ENCODE measurements at regions not wholly inside any gene's neighbourhood (a gene's known extent, or its start where the extent isn't known, plus 50 kb on each side); places are given as distances from the start of the nearest gene placed in this dataset.

- Histone ChIP-seq H2AFZ (ENCODE audit: low read length) (peak overlapping the region; percentile 96), H3K4me2 (ENCODE audit: insufficient read depth in 1 of 2, low read depth in 2 of 2, low read length in 2 of 2) (no peak overlapping the region), H3K36me3 (ENCODE audit: control insufficient read depth in 2 of 4, insufficient read depth in 4 of 4, low read length in 3 of 4) (no peaks in the 10 kb centered on the region), H3K56ac (replicated peaks; ENCODE audit: insufficient read length, low read depth, low read length) (no peak overlapping the region), H3K27me3 (replicated peaks in 1 of 4; ENCODE audit: control insufficient read depth in 3 of 4, extremely low read depth in 1 of 4, insufficient read depth in 3 of 4, low read length in 3 of 4) (no peaks in the 10 kb centered on the region), H2BK5ac (ENCODE audit: low read depth, low read length) (no peak overlapping the region), H2AK5ac (ENCODE audit: low read depth, low read length) (no peak overlapping the region), H3K4me1 (replicated peaks in 1 of 4; ENCODE audit: control insufficient read depth in 3 of 4, insufficient read depth in 4 of 4, low read length in 3 of 4) (no peaks in the 10 kb centered on the region), H3K4me3 (ENCODE audit: extremely low read depth in 1 of 4, insufficient read depth in 2 of 4, low read depth in 3 of 4, low read length in 4 of 4) (no peak overlapping the region), H3K79me1 (ENCODE audit: low read depth, low read length) (no peaks in the 10 kb centered on the region), H3K18ac (ENCODE audit: extremely low read depth, low read length) (no peak overlapping the region), H4K20me1 (replicated peaks in 1 of 2; ENCODE audit: control insufficient read depth in 1 of 2, insufficient read depth in 2 of 2, low read length in 2 of 2) (no peaks in the 10 kb centered on the region), H2BK15ac (ENCODE audit: low read length) (no peak overlapping the region), H4K91ac (replicated peaks; ENCODE audit: insufficient read length, low read length) (no peak overlapping the region), H3K9me3 (ENCODE audit: insufficient read depth in 2 of 2, low read depth in 1 of 2, low read length in 1 of 2) (no peaks in the 10 kb centered on the region), H3K4ac (replicated peaks; ENCODE audit: insufficient read length, low read depth, low read length) (no peak overlapping the region), H3K23me2 (ENCODE audit: low read depth, low read length) (no peaks in the 10 kb centered on the region), H2BK12ac (ENCODE audit: low read depth, low read length) (no peak overlapping the region), H2BK20ac (ENCODE audit: low read length) (no peak overlapping the region), H3K79me2 (ENCODE audit: control insufficient read depth in 1 of 2, insufficient read depth in 2 of 2, low read length in 2 of 2) (no peaks in the 10 kb centered on the region), H3K27ac (ENCODE audit: low read depth, low read length) (no peak overlapping the region), H4K5ac (ENCODE audit: insufficient read length, low read depth, low read length) (no peak overlapping the region), H4K8ac (ENCODE audit: extremely low read depth, insufficient read depth, low read length) (no peak overlapping the region), H3K23ac (ENCODE audit: insufficient read length) (no peak overlapping the region), H2BK120ac (replicated peaks; ENCODE audit: low read depth, low read length) (no peak overlapping the region), H3K14ac (ENCODE audit: insufficient read length) (no peak overlapping the region), H3K9ac (replicated peaks in 1 of 4; ENCODE audit: extremely low read depth in 1 of 4, low read depth in 3 of 4, low read length in 3 of 4) (no peak overlapping the region)
- CTCF ChIA-PET (ENCODE audit: partially characterized antibody) = no interaction called here
- no peak for FAIRE-seq
- DNase-seq (ENCODE audit: low read depth in 1 of 2, low spot score in 2 of 2) = no peak
- POLR2A ChIA-PET (ENCODE audit: partially characterized antibody) = interaction anchor here (1.0 kb wide), 1 partner anchor 19 kb away, joined by 5 read pairs; no protein-coding TSS in a partner anchor
- WGBS, 2 experiments (ENCODE audit: extremely low coverage in 1 of 2, insufficient coverage in 1 of 2, insufficient read length in 1 of 2, insufficient replicate concordance in 2 of 2, low coverage in 1 of 2, low lambda C conversion rate in 2 of 2, missing lambda C conversion rate in 1 of 2) = 89% methylated on average over 5 of the region's 5 CpGs; no CpG with 5 or more reads in 1 of the 2 experiments
- TF ChIP-seq GABPA (IDR thresholded peaks at IDR 0.05; ENCODE audit: borderline replicate concordance, insufficient read depth, low read length) (no peak), FOSL1 (IDR thresholded peaks at IDR 0.05; ENCODE audit: insufficient read depth, low read depth, low read length) (no peak), KDM4A (IDR thresholded peaks at IDR 0.05; ENCODE audit: low read depth, low read length, severe bottlenecking) (no peak), SUZ12 (IDR thresholded peaks at IDR 0.05; ENCODE audit: low read length) (no peak), CREB1 (IDR thresholded peaks at IDR 0.05) (no peak), JUN (IDR thresholded peaks at IDR 0.05; ENCODE audit: low read depth, low read length) (no peak), ATF3 (IDR thresholded peaks at IDR 0.05; ENCODE audit: insufficient read depth, low read depth, low read length) (no peak), PHF8 (conservative IDR thresholded peaks at IDR 0.05; ENCODE audit: low read depth, low read length) (no peak), KDM1A (IDR thresholded peaks at IDR 0.05; ENCODE audit: borderline replicate concordance, low read length) (no peak), CTCF (IDR thresholded peaks at IDR 0.05; ENCODE audit: control extremely low read depth in 1 of 3, insufficient read depth in 1 of 3, low read depth in 1 of 3, low read length in 3 of 3) (no peak)
Observed at GRCh38 chr2:61718965-61719364, 134.9 kb downstream of the FAM161A start.

Measured in H1 (cell line).